Stimulated activated CD4-positive, alpha-beta T cell treated with anti-CD3 and anti-CD28 coated beads, TNF-alpha, amount 100 ng/mL, for 24 hours (primary cell): ENCODE measurements at regions not wholly inside any gene's neighbourhood (a gene's known extent, or its start where the extent isn't known, plus 50 kb on each side); places are given as distances from the start of the nearest gene placed in this dataset.

Source experiments
- DNase-seq, 3 experiments: peaks; one replicate each; pipeline ENCODE4 v3.0.0-alpha.2; 2020; ENCODE audit warnings: low read depth in 3 of 3

- no peak for DNase-seq
These were observed 337.1 kb upstream of the AKR1E2 start for GRCh38 chr10:4488904-4489303.

- DNase-seq = no peak
These were observed 340.4 kb upstream of the AKR1E2 start for GRCh38 chr10:4485636-4486035.

GRCh38 chr10:4483811-4484210, 342.2 kb upstream of the AKR1E2 start:
- DNase-seq = no peak

- no peak for DNase-seq
These were observed 343.3 kb upstream of the AKR1E2 start for GRCh38 chr10:4482659-4483058.

- no peak for DNase-seq
These were observed 344.8 kb upstream of the AKR1E2 start for GRCh38 chr10:4481192-4481591.

- no peak for DNase-seq
These were observed 346.7 kb upstream of the AKR1E2 start for GRCh38 chr10:4479342-4479741.

- DNase-seq = no peak
These were observed 348.3 kb upstream of the AKR1E2 start for GRCh38 chr10:4477664-4478063.

- DNase-seq = no peak
These were observed 350.0 kb upstream of the AKR1E2 start for GRCh38 chr10:4475827-4476490.

- DNase-seq = no peak
These were observed 351.2 kb upstream of the AKR1E2 start for GRCh38 chr10:4474829-4475228.

- no peak for DNase-seq
These were observed 352.0 kb upstream of the AKR1E2 start for GRCh38 chr10:4473977-4474376.

GRCh38 chr10:4472190-4472904, 353.7 kb upstream of the AKR1E2 start:
- no peak for DNase-seq

GRCh38 chr10:4470231-4470835, 355.7 kb upstream of the AKR1E2 start:
- DNase-seq = no peak

GRCh38 chr10:4467481-4467880, 358.5 kb upstream of the AKR1E2 start:
- no peak for DNase-seq

GRCh38 chr10:4460267-4460666, 365.7 kb upstream of the AKR1E2 start:
- DNase-seq = no peak

- DNase-seq = no peak
These were observed 366.5 kb upstream of the AKR1E2 start for GRCh38 chr10:4459531-4459930.

- no peak for DNase-seq
These were observed 368.4 kb upstream of the AKR1E2 start for GRCh38 chr10:4457597-4457996.

GRCh38 chr10:4456776-4457175, 369.2 kb upstream of the AKR1E2 start:
- no peak for DNase-seq

- no peak for DNase-seq
These were observed 369.7 kb upstream of the AKR1E2 start for GRCh38 chr10:4456279-4456678.

GRCh38 chr10:4453950-4454349, 372.1 kb upstream of the AKR1E2 start:
- DNase-seq = no peak

- DNase-seq = no peak
These were observed 372.7 kb upstream of the AKR1E2 start for GRCh38 chr10:4453276-4453675.

GRCh38 chr10:4450981-4451908, 374.8 kb upstream of the AKR1E2 start:
- no peak for DNase-seq

GRCh38 chr10:4450169-4450568, 375.8 kb upstream of the AKR1E2 start:
- no peak for DNase-seq
